IMR-90 (cell line): ENCODE measurements at regions not wholly inside any gene's neighbourhood (a gene's known extent, or its start where the extent isn't known, plus 50 kb on each side); places are given as distances from the start of the nearest gene placed in this dataset.

ENCODE experiments used
- ATAC-seq: fragments of 200-7000 bp; cut with Tn5 transposase; 2 replicates; pipeline ENCODE4 v1.9.1; 2020; ENCODE audit warnings: low read depth, mild to moderate bottlenecking, moderate library complexity
- BruUV-seq: library from RNA; stranded (reverse); fragments of 400-500 nt; replicated peaks from 2 replicates; lab custom pipeline; 2021; lab: Mats Ljungman, UMichigan
- CTCF ChIA-PET: fragments of 300-600 bp; formaldehyde crosslinking; extraction: SDS; loops from one replicate; lab custom pipeline; 2021; ENCODE audit warnings: antibody characterized with exemption; lab: Yijun Ruan, JAX
- POLR2A ChIA-PET: fragments of 300-600 bp; sonication (Branson Sonifier 250); formaldehyde crosslinking; loops from one replicate; lab custom pipeline; 2022; ENCODE audit warnings: antibody characterized with exemption; ENCODE audit not compliant: unreplicated experiment; lab: Charles Lee
- DNase-seq: peaks from one replicate; pipeline ENCODE4 v3.0.0; 2013
- H2AFZ ChIP-seq: replicated peaks from 2 replicates; pipeline ENCODE3; 2013; ENCODE audit warnings: low read length, mild to moderate bottlenecking; ENCODE audit not compliant: poor library complexity
- H2AK5ac ChIP-seq: 2 replicates; pipeline ENCODE4 v1.6.1; 2013; ENCODE audit warnings: low read depth, low read length, inconsistent platforms
- H2AK9ac ChIP-seq: replicated peaks from 2 replicates; pipeline ENCODE3; 2013; ENCODE audit warnings: mild to moderate bottlenecking, low read depth, low read length, moderate library complexity; ENCODE audit not compliant: poor library complexity
- H2BK120ac ChIP-seq: 2 replicates; pipeline ENCODE4 v1.6.1; 2013; ENCODE audit warnings: low read depth, low read length, inconsistent platforms
- H2BK15ac ChIP-seq: 3 replicates; pipeline ENCODE4 v1.6.1; 2013; ENCODE audit warnings: low read depth, low read length, inconsistent platforms
- H2BK20ac ChIP-seq: 2 replicates; pipeline ENCODE4 v1.6.1; 2013; ENCODE audit warnings: low read depth, mild to moderate bottlenecking, inconsistent platforms, low read length, moderate library complexity
- H2BK5ac ChIP-seq: 2 replicates; pipeline ENCODE4 v1.6.1; 2013; ENCODE audit warnings: mild to moderate bottlenecking, low read depth, low read length, inconsistent platforms; ENCODE audit not compliant: poor library complexity, severe bottlenecking
- H3K14ac ChIP-seq: replicated peaks from 2 replicates; pipeline ENCODE4 v1.6.1; 2013; ENCODE audit warnings: low read depth, low read length, inconsistent platforms
- H3K18ac ChIP-seq: 2 replicates; pipeline ENCODE4 v1.6.1; 2013; ENCODE audit warnings: low read depth, low read length, control low read depth
- H3K23ac ChIP-seq: 2 replicates; pipeline ENCODE4 v1.6.1; 2013; ENCODE audit warnings: low read depth, low read length, inconsistent platforms
- H3K27ac ChIP-seq: 2 replicates; pipeline ENCODE4 v1.5.1; 2013; ENCODE audit warnings: mild to moderate bottlenecking, control low read depth, low read length; ENCODE audit not compliant: insufficient read depth
- H3K27me3 ChIP-seq: 2 replicates; pipeline ENCODE4 v1.6.1; 2013; ENCODE audit warnings: low read length; ENCODE audit not compliant: control insufficient read depth, insufficient read depth
- H3K36me3 ChIP-seq: 2 replicates; pipeline ENCODE4 v1.6.1; 2013; ENCODE audit warnings: low read length, mixed read lengths; ENCODE audit not compliant: control insufficient read depth, insufficient read depth
- H3K4ac ChIP-seq: 2 replicates; pipeline ENCODE4 v1.6.1; 2013; ENCODE audit warnings: low read depth, low read length, inconsistent platforms
- H3K4me1 ChIP-seq: 2 replicates; pipeline ENCODE4 v1.6.1; 2013; ENCODE audit warnings: low read length, mixed read lengths; ENCODE audit not compliant: control insufficient read depth, insufficient read depth
- H3K4me2 ChIP-seq: 2 replicates; pipeline ENCODE4 v1.6.1; 2013; ENCODE audit warnings: low read depth, mild to moderate bottlenecking, control low read depth, low read length, moderate library complexity
- H3K4me3 ChIP-seq: 2 replicates; pipeline ENCODE4 v1.5.1; 2013; ENCODE audit warnings: low read depth, mild to moderate bottlenecking, control low read depth, low read length, moderate library complexity; ENCODE audit not compliant: insufficient read depth
- H3K56ac ChIP-seq: 2 replicates; pipeline ENCODE4 v1.6.1; 2013; ENCODE audit warnings: low read length, inconsistent platforms; ENCODE audit not compliant: insufficient read depth; ENCODE audit errors: extremely low read depth
- H3K79me1 ChIP-seq, 2 experiments: 2 replicates each; pipeline ENCODE4 v1.6.1; 2013; ENCODE audit warnings: low read length in 2 of 2, inconsistent platforms in 1 of 2, low read depth in 1 of 2
- H3K9ac ChIP-seq: 2 replicates; pipeline ENCODE4 v1.6.1; 2013; ENCODE audit warnings: low read depth, low read length, control low read depth
- H3K9me1 ChIP-seq: 2 replicates; pipeline ENCODE4 v1.6.1; 2013; ENCODE audit warnings: low read length, inconsistent platforms; ENCODE audit not compliant: insufficient read depth
- H3K9me3 ChIP-seq: 2 replicates; pipeline ENCODE4 v1.6.1; 2013; ENCODE audit warnings: low read length; ENCODE audit not compliant: control insufficient read depth, insufficient read depth
- H4K20me1 ChIP-seq: 2 replicates; pipeline ENCODE4 v1.6.1; 2013; ENCODE audit warnings: low read length, inconsistent platforms; ENCODE audit not compliant: insufficient read depth
- H4K5ac ChIP-seq: 2 replicates; pipeline ENCODE4 v1.6.1; 2013; ENCODE audit warnings: mild to moderate bottlenecking, low read depth, low read length, control low read depth
- H4K8ac ChIP-seq, 2 experiments: 2 replicates each; pipeline ENCODE4 v1.6.1; 2013; ENCODE audit warnings: low read depth in 2 of 2, low read length in 2 of 2, control low read depth in 1 of 2, inconsistent platforms in 1 of 2
- H4K91ac ChIP-seq: 2 replicates; pipeline ENCODE4 v1.6.1; 2013; ENCODE audit warnings: low read depth, low read length, inconsistent platforms; ENCODE audit not compliant: insufficient read depth
- BHLHE40 ChIP-seq: fragments of 150-350 bp; IDR thresholded peaks from 2 replicates; pipeline ENCODE4 v1.6.1; 2016; ENCODE audit warnings: mild to moderate bottlenecking, low read depth, low read length
- CEBPB ChIP-seq: IDR thresholded peaks from 2 replicates; pipeline ENCODE4 v1.6.1; 2012; ENCODE audit warnings: low read depth, low read length, improper control_type of control experiment
- POLR2A ChIP-seq: IDR thresholded peaks from 2 replicates; pipeline ENCODE4 v1.6.1; 2012; ENCODE audit warnings: mild to moderate bottlenecking, low read depth, low read length
- RAD21 ChIP-seq: IDR thresholded peaks from 2 replicates; pipeline ENCODE4 v1.6.1; 2012; ENCODE audit warnings: low read length, improper control_type of control experiment
- RCOR1 ChIP-seq: IDR thresholded peaks from 2 replicates; pipeline ENCODE4 v1.6.1; 2012; ENCODE audit warnings: mild to moderate bottlenecking, low read length, improper control_type of control experiment; ENCODE audit not compliant: insufficient replicate concordance
- dilution Hi-C: fragments of 300-500 bp; cut with HindIII; formaldehyde crosslinking; loops from one replicate; pipeline ENCODE4 v1.14.3; 2018; ENCODE audit warnings: low sequenced_read_pairs; ENCODE audit not compliant: unreplicated experiment
- in situ Hi-C: fragments of 300-500 bp; cut with MboI; formaldehyde crosslinking; loops from 3 replicates; pipeline ENCODE4 v1.14.3; 2019; ENCODE audit warnings: low sequenced_read_pairs, inconsistent platforms, mixed read lengths
- intact Hi-C: fragments of 100-400 bp; cut with micrococcal nuclease; formaldehyde crosslinking; loops from 2 replicates; pipeline ENCODE4 v1.10.0; 2022
- TF ChIP-seq, protein P1 (sequence below): conservative IDR thresholded peaks from 2 replicates; pipeline ENCODE4 v1.5.1; 2012; ENCODE audit warnings: mild to moderate bottlenecking, low read depth, low read length, improper control_type of control experiment

DNA sequence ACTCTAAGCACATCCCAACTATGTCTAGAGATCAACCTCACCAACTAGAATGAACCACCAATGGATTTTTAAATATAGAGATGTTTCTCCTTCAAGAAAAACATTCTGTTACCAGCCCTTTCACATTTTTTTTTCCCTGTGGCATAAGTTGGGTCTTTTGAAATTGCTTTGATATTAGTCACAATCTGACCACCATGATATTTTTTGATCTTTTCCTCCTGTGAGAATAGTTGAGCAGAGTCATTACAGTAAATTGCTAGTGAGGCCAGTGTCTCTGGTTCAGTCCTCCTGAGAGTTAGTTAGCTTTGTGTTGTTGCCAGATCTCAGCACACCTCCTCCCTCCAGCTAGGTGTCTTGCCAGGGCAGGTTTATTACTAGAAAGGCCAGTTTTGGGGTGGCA is 79.7 kb upstream of the MYLIP start:
- no peak for ATAC-seq
- H3K27ac ChIP-seq, result no peak overlapping the region
- no peaks in the 10 kb centered on the region for H3K36me3 ChIP-seq
- H2BK15ac ChIP-seq, result no peak overlapping the region
- no peak overlapping the region for H2BK20ac ChIP-seq
- H3K4me2 ChIP-seq, result no peak overlapping the region
- H3K23ac ChIP-seq, result no peak overlapping the region
- ChIA-PET CTCF (interaction anchor here (0.6 kb wide), 1 partner anchor 27 kb away, joined by 3 read pairs; no protein-coding TSS in a partner anchor), POLR2A (no interaction called here)
- no peak overlapping the region for H4K5ac ChIP-seq
- no peak overlapping the region for H2BK5ac ChIP-seq
- H2BK120ac ChIP-seq, result no peak overlapping the region
- no TSS peak for BruUV-seq
- H3K79me1 ChIP-seq, result no peaks in the 10 kb centered on the region
- H3K18ac ChIP-seq, result no peak overlapping the region
- H2AFZ ChIP-seq, result no peak overlapping the region
- no peaks in the 10 kb centered on the region; the same call in 1 of the 2 replicates for H3K27me3 ChIP-seq
- H4K20me1 ChIP-seq, result no peaks in the 10 kb centered on the region
- H3K4me3 ChIP-seq, result no peak overlapping the region
- H3K4me1 ChIP-seq, result no peaks in the 10 kb centered on the region
- in situ Hi-C loops (no loop called here), intact Hi-C loops (no loop called here), dilution Hi-C loops (no loop called here)
- no peak overlapping the region for H2AK9ac ChIP-seq
- no peak overlapping the region for H4K8ac ChIP-seq
- H3K9me1 ChIP-seq, result no peaks in the 10 kb centered on the region
- no peaks in the 10 kb centered on the region for H3K9me3 ChIP-seq
- H3K4ac ChIP-seq, result no peak overlapping the region
- no peak overlapping the region for H2AK5ac ChIP-seq
- TF ChIP-seq CEBPB, result no peak
- TF ChIP-seq BHLHE40, result no peak
- no peak for TF ChIP-seq RAD21
- TF ChIP-seq, protein P1, sequence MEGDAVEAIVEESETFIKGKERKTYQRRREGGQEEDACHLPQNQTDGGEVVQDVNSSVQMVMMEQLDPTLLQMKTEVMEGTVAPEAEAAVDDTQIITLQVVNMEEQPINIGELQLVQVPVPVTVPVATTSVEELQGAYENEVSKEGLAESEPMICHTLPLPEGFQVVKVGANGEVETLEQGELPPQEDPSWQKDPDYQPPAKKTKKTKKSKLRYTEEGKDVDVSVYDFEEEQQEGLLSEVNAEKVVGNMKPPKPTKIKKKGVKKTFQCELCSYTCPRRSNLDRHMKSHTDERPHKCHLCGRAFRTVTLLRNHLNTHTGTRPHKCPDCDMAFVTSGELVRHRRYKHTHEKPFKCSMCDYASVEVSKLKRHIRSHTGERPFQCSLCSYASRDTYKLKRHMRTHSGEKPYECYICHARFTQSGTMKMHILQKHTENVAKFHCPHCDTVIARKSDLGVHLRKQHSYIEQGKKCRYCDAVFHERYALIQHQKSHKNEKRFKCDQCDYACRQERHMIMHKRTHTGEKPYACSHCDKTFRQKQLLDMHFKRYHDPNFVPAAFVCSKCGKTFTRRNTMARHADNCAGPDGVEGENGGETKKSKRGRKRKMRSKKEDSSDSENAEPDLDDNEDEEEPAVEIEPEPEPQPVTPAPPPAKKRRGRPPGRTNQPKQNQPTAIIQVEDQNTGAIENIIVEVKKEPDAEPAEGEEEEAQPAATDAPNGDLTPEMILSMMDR, result no peak
- TF ChIP-seq POLR2A, result no peak
- TF ChIP-seq RCOR1, result no peak
- no peak overlapping the region for H3K14ac ChIP-seq
- no peak overlapping the region for H4K91ac ChIP-seq
- H3K56ac ChIP-seq, result no peak overlapping the region
- no peak overlapping the region for H3K9ac ChIP-seq
- no peak for DNase-seq
